ENCODE measurements at regions not wholly inside any gene's neighbourhood (a gene's known extent, or its start where the extent isn't known, plus 50 kb on each side); places are given as distances from the start of the nearest gene placed in this dataset.
"Not testable (repeated sequence)": the region's sequence is repeated elsewhere in the genome, so short reads cannot be mapped to it uniquely, and the experiment has no call there.

DNA sequence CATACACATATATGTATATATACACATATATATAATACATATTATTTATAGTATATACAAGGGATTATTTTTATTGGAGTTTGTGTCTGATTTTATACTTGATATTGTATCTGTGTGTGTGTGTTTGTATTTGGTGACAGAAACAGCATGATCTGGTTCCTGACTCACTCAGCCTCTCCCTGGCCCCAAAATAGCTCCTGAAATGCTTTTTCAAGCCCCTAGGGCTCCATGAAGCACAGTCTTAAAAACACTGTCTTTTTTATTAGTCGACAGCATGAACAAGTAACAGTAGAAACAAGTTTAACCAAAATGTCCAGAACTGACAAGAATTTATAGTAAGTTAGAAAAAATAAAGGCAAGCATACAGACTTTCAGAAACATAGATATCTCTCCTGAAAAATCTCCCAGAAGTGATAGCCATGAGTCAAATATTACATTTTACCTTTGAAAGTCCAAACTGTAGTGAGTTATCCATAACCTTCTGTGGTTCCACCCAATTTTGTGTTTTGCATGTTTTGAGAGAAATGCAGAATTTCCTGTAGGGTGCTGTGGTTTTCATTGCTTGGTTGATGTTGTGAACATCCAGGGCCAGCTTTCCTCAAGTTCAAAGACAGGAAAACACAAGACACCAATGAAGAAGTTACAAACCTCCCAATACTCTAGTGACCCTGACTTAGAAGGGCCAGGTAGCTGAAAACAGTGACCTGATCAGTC, 98.5 kb upstream of the CCDC80 start:
- POLR2A ChIA-PET = no interaction called here
- CTCF ChIA-PET = no interaction called here

DNA sequence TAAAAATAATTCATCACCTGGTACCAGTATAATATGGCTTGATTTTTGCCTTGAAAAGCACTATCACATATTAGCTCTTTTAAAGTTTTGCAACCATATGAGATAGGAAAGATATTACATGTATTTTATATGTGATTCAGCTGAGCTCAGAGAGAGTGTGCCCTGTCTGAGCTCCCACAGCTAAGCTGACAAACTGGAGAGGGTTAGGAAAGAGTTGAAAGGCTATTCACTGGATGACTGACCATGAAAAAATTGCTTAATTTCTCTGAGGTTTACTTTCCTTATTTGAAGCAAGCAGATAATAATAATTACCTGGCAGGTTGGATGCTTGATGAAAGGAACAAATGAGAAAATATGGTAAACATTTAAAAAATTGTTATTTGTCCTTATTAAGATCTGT, 97.4 kb upstream of the CCDC80 start:
- ChIA-PET POLR2A (no interaction called here), CTCF (interaction anchor here (1.2 kb wide), 1 partner anchor 550 kb away, joined by 3 read pairs; no protein-coding TSS in a partner anchor)

GRCh38 chr3:112736805-112737566, 96.0 kb upstream of the CCDC80 start:
- ChIA-PET CTCF (interaction anchor here (1.4 to 1.5 kb wide), 3 partner anchors 94 to 247 kb away, joined by 3 to 4 read pairs (median 4); no protein-coding TSS in a partner anchor), POLR2A (no interaction called here)

- ChIA-PET CTCF (interaction anchor here (1.4 to 1.5 kb wide), 3 partner anchors 94 to 248 kb away, joined by 3 to 4 read pairs (median 4); no protein-coding TSS in a partner anchor), POLR2A (no interaction called here)
Measured at GRCh38 chr3:112736386-112736785, 95.4 kb upstream of the CCDC80 start.

DNA sequence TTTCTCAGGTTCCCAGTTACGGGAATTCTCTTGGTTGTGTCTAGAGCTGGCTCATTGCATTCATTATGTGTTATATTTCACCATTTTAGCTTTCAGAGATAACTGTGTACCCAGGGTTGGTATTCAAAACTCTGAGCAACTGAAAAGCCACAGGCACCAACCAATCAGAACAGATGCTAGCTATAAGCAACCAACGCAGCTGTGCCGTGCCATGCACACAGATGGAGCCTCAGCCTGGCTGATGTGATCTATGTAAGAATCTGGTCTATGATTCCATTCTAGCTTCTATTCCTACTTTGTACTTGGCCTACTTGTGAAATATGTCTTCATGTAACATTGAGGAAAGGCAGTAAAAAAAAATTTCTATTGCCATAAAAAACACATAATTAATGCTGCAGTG, 95.0 kb upstream of the CCDC80 start:
- ChIA-PET POLR2A (no interaction called here), CTCF (interaction anchor here (1.4 to 2.6 kb wide), 10 partner anchors 10 to 279 kb away, joined by 3 to 20 read pairs (median 4); partner anchors contain the start of gene GTPBP8)

DNA sequence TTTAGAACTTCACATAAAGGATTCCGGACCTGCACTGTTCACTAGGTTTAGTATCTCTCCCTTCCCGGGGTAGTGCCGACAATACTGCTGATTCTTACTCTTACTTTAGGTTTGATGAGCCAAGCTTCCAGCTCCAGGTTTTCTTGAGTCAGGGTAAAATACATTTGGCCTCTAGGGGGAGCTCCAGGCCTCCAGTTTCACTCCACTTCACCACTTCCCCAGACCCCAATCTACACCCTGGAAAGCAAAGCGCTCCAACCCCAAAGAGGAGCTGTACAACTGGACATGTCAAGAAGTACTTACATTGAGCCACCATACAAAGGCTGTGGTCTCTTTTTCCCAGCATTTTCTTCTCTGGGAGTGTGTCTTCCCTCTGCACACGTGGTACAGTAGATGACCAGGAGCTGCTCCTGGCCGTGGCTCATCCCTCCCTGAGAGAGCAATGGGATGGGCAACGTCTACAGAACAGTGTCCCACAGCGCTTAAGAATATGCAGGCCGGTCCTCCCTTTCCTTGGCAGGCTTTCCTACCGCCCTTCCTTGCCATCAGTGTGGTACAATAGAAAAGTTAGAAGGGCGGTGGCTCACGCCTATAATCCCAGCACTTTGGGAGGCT, 93.9 kb upstream of the CCDC80 start:
- CTCF ChIA-PET = interaction anchor here (0.6 to 2.6 kb wide), 21 partner anchors 11 to 280 kb away, joined by 3 to 20 read pairs (median 4); partner anchors contain the start of genes CD200R1 and GTPBP8
- POLR2A ChIA-PET = no interaction called here

DNA sequence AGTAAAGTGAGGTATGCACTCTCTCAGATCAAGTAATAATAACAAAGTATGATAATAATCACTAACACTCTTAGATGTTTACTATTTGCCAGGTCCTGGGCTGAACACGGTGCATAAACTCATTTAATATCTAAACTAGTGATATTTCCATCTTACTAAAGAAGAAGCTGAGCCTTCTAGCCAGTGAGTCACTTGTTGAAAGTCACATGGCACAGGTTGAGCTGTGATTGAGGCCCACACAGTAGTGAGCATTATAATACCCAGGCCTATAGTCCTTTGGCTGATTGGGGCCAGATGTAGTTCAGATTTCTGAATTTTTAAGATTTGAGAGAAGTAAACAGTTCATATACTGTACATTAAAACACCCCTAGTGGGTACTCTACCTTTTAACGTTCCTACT, 93.2 kb upstream of the CCDC80 start:
- ChIA-PET CTCF (interaction anchor here (0.6 to 2.6 kb wide), 19 partner anchors 12 to 280 kb away, joined by 3 to 20 read pairs (median 4); partner anchors contain the start of genes CD200R1 and GTPBP8), POLR2A (no interaction called here)

GRCh38 chr3:112730210-112730609, 89.3 kb upstream of the CCDC80 start:
- ChIA-PET CTCF (no interaction called here), POLR2A (no interaction called here)

- ChIA-PET POLR2A (no interaction called here), CTCF (no interaction called here)
Measured at GRCh38 chr3:112721231-112721630, 80.3 kb upstream of the CCDC80 start.

GRCh38 chr3:112718967-112719366, 78.0 kb upstream of the CCDC80 start:
- CTCF ChIA-PET = no interaction called here
- POLR2A ChIA-PET = no interaction called here

GRCh38 chr3:112718516-112718915, 77.6 kb upstream of the CCDC80 start:
- ChIA-PET CTCF (no interaction called here), POLR2A (no interaction called here)

- POLR2A ChIA-PET = no interaction called here
- CTCF ChIA-PET = no interaction called here
Measured at GRCh38 chr3:112709911-112710310, 69.0 kb upstream of the CCDC80 start.

- POLR2A ChIA-PET = no interaction called here
Measured at GRCh38 chr3:112699436-112699978, 58.6 kb upstream of the CCDC80 start.

DNA sequence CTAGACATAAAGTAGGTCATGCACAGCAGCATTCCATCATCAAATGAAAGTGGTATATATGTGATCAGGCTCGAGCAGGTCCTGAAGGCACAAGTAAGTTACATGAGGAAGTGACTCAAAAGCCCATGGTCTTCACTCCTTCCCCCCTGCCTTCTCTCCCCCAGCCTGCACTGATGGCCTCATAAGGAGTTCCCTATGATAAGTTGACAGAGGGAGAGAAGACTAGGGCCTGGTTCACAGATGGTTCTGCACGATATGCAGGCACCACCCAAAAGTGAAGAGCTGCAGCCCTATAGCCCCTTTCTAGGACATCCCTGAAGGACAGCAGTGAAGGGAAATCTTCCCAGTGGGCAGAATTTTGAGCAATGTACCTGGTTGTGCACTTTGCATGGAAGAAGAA, 57.5 kb upstream of the CCDC80 start:
- CTCF ChIA-PET, POLR2A ChIA-PET: not testable (repeated sequence)

More at GRCh38 chr3:112699436-112699978, 58.6 kb upstream of the CCDC80 start:
- CTCF ChIA-PET = no interaction called here

GRCh38 chr3:112696244-112696643, 55.3 kb upstream of the CCDC80 start:
- CTCF ChIA-PET, POLR2A ChIA-PET: not testable (repeated sequence)

- CTCF ChIA-PET, POLR2A ChIA-PET: not testable (repeated sequence)
Measured at GRCh38 chr3:112695377-112696108, 54.6 kb upstream of the CCDC80 start.

- CTCF ChIA-PET, POLR2A ChIA-PET: not testable (repeated sequence)
Measured at GRCh38 chr3:112694906-112695305, 54.0 kb upstream of the CCDC80 start.

GRCh38 chr3:112693186-112693585, 52.2 kb upstream of the CCDC80 start:
- POLR2A ChIA-PET = no interaction called here
- CTCF ChIA-PET = no interaction called here
